HFF-Myc (cell line): ENCODE measurements at regions not wholly inside any gene's neighbourhood (a gene's known extent, or its start where the extent isn't known, plus 50 kb on each side); places are given as distances from the start of the nearest gene placed in this dataset.

Source experiments
- DNase-seq: peaks from one replicate; pipeline ENCODE4 v3.0.0-alpha.2; 2011; ENCODE audit warnings: low read depth; ENCODE audit errors: extremely low read depth
- H3K4me3 ChIP-seq: replicated peaks from 2 replicates; pipeline ENCODE4 v1.5.1; 2011; ENCODE audit warnings: low read depth, mild to moderate bottlenecking, control low read depth, low read length
- CTCF ChIP-seq: IDR thresholded peaks from 2 replicates; pipeline ENCODE4 v1.5.1; 2012; ENCODE audit warnings: mild to moderate bottlenecking, low read depth, low read length, control low read depth; ENCODE audit errors: missing control alignments

- TF ChIP-seq CTCF: no peak
- H3K4me3 ChIP-seq: no peak overlapping the region
- no peak for DNase-seq
Observed at GRCh38 chr9:21634951-21635350, 152.8 kb upstream of the IFNE start.

DNA sequence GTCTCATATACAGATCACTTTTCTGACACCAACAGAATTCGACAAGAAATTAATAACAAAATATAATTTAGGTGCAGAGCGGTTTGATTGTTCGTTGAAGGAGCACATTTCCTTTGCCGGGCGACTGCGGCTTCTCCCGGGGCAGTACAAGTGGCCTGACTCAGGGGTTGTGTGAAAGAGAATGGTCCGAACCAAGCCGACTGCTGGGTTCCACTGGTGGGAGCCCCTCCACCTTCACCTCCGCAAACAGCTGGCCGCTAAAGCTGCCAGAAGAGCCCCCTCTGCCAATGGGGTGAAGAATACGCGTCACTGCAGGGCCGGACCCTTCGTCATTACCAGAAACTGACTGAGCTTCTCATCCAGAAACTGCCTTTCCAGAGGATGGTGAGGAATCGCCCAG, 156.0 kb upstream of the IFNE start:
- TF ChIP-seq CTCF: no peak
- DNase-seq: no peak

DNA sequence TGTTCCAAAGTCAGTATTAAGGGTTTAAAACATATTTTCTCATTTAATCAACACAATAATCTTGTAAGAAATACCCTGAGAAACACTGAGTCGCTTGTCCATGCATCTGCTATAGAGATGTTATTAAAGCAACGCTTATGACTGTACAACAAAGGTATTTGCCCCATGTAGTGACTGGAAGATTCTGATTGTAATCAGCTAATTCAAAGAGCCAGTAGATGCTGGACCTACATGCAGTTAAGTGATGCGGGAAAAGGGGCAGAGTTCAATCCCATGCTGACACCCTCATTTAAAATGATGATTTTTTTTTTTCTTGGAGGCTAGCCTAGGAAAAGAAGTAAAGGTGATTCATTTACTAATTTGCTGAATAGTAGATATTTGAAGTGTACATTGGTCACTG, 149.3 kb upstream of the MTAP start:
- H3K4me3 ChIP-seq: no peak overlapping the region
- no peak for TF ChIP-seq CTCF
- no peak for DNase-seq

More for the DNA sequence above, 156.0 kb upstream of the IFNE start:
- no peak overlapping the region for H3K4me3 ChIP-seq

- TF ChIP-seq CTCF: no peak
- no peak overlapping the region for H3K4me3 ChIP-seq
- DNase-seq: no peak
Observed at GRCh38 chr9:21653589-21653988, 148.8 kb upstream of the MTAP start.

DNA sequence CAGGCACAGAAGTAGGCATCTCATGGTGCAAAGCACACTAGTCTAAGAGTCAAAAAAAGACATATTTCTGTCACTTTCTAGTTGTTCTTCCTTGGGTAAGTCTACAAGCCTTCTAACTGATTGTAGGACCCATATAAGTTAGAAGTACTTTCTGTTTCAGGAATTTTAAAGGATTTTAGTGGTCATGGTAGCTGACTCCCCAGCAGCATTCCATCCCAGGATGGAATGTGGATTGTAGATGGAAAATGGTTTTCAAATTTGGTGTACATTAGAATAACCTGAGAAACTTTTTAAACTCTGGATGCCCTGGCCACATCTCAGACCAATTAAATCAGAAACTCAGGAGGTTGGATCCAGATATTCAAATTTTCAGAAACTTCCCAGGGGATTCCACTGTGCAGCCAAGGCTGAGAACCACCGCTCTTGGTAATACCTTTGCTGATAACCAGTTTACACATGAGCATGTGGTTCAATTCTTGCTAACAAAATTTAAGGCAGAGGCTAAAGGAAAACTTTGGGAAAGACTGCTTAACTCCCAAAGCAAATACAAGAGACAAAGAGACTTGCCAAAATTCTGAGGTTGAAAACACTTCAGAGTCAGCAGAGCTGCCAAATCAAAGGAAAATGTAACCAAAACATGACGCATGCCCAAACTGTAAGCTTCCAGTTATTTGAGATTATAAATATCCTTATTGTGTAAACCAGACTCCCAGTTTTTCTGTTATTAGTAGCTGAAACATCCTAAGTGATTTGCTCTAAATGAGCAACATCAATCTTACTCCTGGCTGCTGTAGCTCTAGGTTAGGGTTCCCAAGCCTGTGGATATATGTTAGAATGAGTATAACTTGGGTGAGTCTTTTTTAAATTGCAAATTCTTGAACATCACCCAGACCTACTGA, 145.4 kb upstream of the MTAP start:
- DNase-seq: no peak
- no peak for TF ChIP-seq CTCF
- H3K4me3 ChIP-seq: no peak overlapping the region

- H3K4me3 ChIP-seq: no peak overlapping the region
- no peak for TF ChIP-seq CTCF
- no peak for DNase-seq
Observed at GRCh38 chr9:21657966-21658667, 144.3 kb upstream of the MTAP start.
